IMR-90 (cell line): ENCODE measurements at regions not wholly inside any gene's neighbourhood (a gene's known extent, or its start where the extent isn't known, plus 50 kb on each side); places are given as distances from the start of the nearest gene placed in this dataset.

ENCODE experiments used
- ATAC-seq: fragments of 200-7000 bp; cut with Tn5 transposase; 2 replicates; pipeline ENCODE4 v1.9.1; 2020; ENCODE audit warnings: low read depth, mild to moderate bottlenecking, moderate library complexity
- BruUV-seq: library from RNA; stranded (reverse); fragments of 400-500 nt; replicated peaks from 2 replicates; lab custom pipeline; 2021; lab: Mats Ljungman, UMichigan
- CTCF ChIA-PET: fragments of 300-600 bp; formaldehyde crosslinking; extraction: SDS; loops from one replicate; lab custom pipeline; 2021; ENCODE audit warnings: antibody characterized with exemption; lab: Yijun Ruan, JAX
- POLR2A ChIA-PET: fragments of 300-600 bp; sonication (Branson Sonifier 250); formaldehyde crosslinking; loops from one replicate; lab custom pipeline; 2022; ENCODE audit warnings: antibody characterized with exemption; ENCODE audit not compliant: unreplicated experiment; lab: Charles Lee
- DNase-seq: peaks from one replicate; pipeline ENCODE4 v3.0.0; 2013
- H2AFZ ChIP-seq: replicated peaks from 2 replicates; pipeline ENCODE3; 2013; ENCODE audit warnings: low read length, mild to moderate bottlenecking; ENCODE audit not compliant: poor library complexity
- H2AK5ac ChIP-seq: 2 replicates; pipeline ENCODE4 v1.6.1; 2013; ENCODE audit warnings: low read depth, low read length, inconsistent platforms
- H2AK9ac ChIP-seq: replicated peaks from 2 replicates; pipeline ENCODE3; 2013; ENCODE audit warnings: mild to moderate bottlenecking, low read depth, low read length, moderate library complexity; ENCODE audit not compliant: poor library complexity
- H2BK120ac ChIP-seq: 2 replicates; pipeline ENCODE4 v1.6.1; 2013; ENCODE audit warnings: low read depth, low read length, inconsistent platforms
- H2BK15ac ChIP-seq: 3 replicates; pipeline ENCODE4 v1.6.1; 2013; ENCODE audit warnings: low read depth, low read length, inconsistent platforms
- H2BK20ac ChIP-seq: 2 replicates; pipeline ENCODE4 v1.6.1; 2013; ENCODE audit warnings: low read depth, mild to moderate bottlenecking, inconsistent platforms, low read length, moderate library complexity
- H2BK5ac ChIP-seq: 2 replicates; pipeline ENCODE4 v1.6.1; 2013; ENCODE audit warnings: mild to moderate bottlenecking, low read depth, low read length, inconsistent platforms; ENCODE audit not compliant: poor library complexity, severe bottlenecking
- H3K14ac ChIP-seq: replicated peaks from 2 replicates; pipeline ENCODE4 v1.6.1; 2013; ENCODE audit warnings: low read depth, low read length, inconsistent platforms
- H3K18ac ChIP-seq: 2 replicates; pipeline ENCODE4 v1.6.1; 2013; ENCODE audit warnings: low read depth, low read length, control low read depth
- H3K23ac ChIP-seq: 2 replicates; pipeline ENCODE4 v1.6.1; 2013; ENCODE audit warnings: low read depth, low read length, inconsistent platforms
- H3K27ac ChIP-seq: 2 replicates; pipeline ENCODE4 v1.5.1; 2013; ENCODE audit warnings: mild to moderate bottlenecking, control low read depth, low read length; ENCODE audit not compliant: insufficient read depth
- H3K27me3 ChIP-seq: 2 replicates; pipeline ENCODE4 v1.6.1; 2013; ENCODE audit warnings: low read length; ENCODE audit not compliant: control insufficient read depth, insufficient read depth
- H3K36me3 ChIP-seq: 2 replicates; pipeline ENCODE4 v1.6.1; 2013; ENCODE audit warnings: low read length, mixed read lengths; ENCODE audit not compliant: control insufficient read depth, insufficient read depth
- H3K4ac ChIP-seq: 2 replicates; pipeline ENCODE4 v1.6.1; 2013; ENCODE audit warnings: low read depth, low read length, inconsistent platforms
- H3K4me1 ChIP-seq: 2 replicates; pipeline ENCODE4 v1.6.1; 2013; ENCODE audit warnings: low read length, mixed read lengths; ENCODE audit not compliant: control insufficient read depth, insufficient read depth
- H3K4me2 ChIP-seq: 2 replicates; pipeline ENCODE4 v1.6.1; 2013; ENCODE audit warnings: low read depth, mild to moderate bottlenecking, control low read depth, low read length, moderate library complexity
- H3K4me3 ChIP-seq: 2 replicates; pipeline ENCODE4 v1.5.1; 2013; ENCODE audit warnings: low read depth, mild to moderate bottlenecking, control low read depth, low read length, moderate library complexity; ENCODE audit not compliant: insufficient read depth
- H3K56ac ChIP-seq: 2 replicates; pipeline ENCODE4 v1.6.1; 2013; ENCODE audit warnings: low read length, inconsistent platforms; ENCODE audit not compliant: insufficient read depth; ENCODE audit errors: extremely low read depth
- H3K79me1 ChIP-seq, 2 experiments: 2 replicates each; pipeline ENCODE4 v1.6.1; 2013; ENCODE audit warnings: low read length in 2 of 2, inconsistent platforms in 1 of 2, low read depth in 1 of 2
- H3K9ac ChIP-seq: 2 replicates; pipeline ENCODE4 v1.6.1; 2013; ENCODE audit warnings: low read depth, low read length, control low read depth
- H3K9me1 ChIP-seq: 2 replicates; pipeline ENCODE4 v1.6.1; 2013; ENCODE audit warnings: low read length, inconsistent platforms; ENCODE audit not compliant: insufficient read depth
- H3K9me3 ChIP-seq: 2 replicates; pipeline ENCODE4 v1.6.1; 2013; ENCODE audit warnings: low read length; ENCODE audit not compliant: control insufficient read depth, insufficient read depth
- H4K20me1 ChIP-seq: 2 replicates; pipeline ENCODE4 v1.6.1; 2013; ENCODE audit warnings: low read length, inconsistent platforms; ENCODE audit not compliant: insufficient read depth
- H4K5ac ChIP-seq: 2 replicates; pipeline ENCODE4 v1.6.1; 2013; ENCODE audit warnings: mild to moderate bottlenecking, low read depth, low read length, control low read depth
- H4K8ac ChIP-seq, 2 experiments: 2 replicates each; pipeline ENCODE4 v1.6.1; 2013; ENCODE audit warnings: low read depth in 2 of 2, low read length in 2 of 2, control low read depth in 1 of 2, inconsistent platforms in 1 of 2
- H4K91ac ChIP-seq: 2 replicates; pipeline ENCODE4 v1.6.1; 2013; ENCODE audit warnings: low read depth, low read length, inconsistent platforms; ENCODE audit not compliant: insufficient read depth
- CHD1 ChIP-seq: IDR thresholded peaks from 2 replicates; pipeline ENCODE4 v1.6.1; 2012; ENCODE audit warnings: low read depth, low read length, improper control_type of control experiment
- MAFK ChIP-seq: IDR thresholded peaks from 2 replicates; pipeline ENCODE4 v1.6.1; 2012; ENCODE audit warnings: low read depth, low read length, improper control_type of control experiment
- MAZ ChIP-seq: IDR thresholded peaks from 2 replicates; pipeline ENCODE4 v1.6.1; 2012; ENCODE audit warnings: low read depth, mild to moderate bottlenecking, low read length, improper control_type of control experiment, moderate library complexity, borderline replicate concordance
- MXI1 ChIP-seq: IDR thresholded peaks from 2 replicates; pipeline ENCODE4 v1.6.1; 2012; ENCODE audit warnings: low read depth, mild to moderate bottlenecking, low read length, moderate library complexity, borderline replicate concordance
- NFE2L2 ChIP-seq: fragments of 150-350 bp; IDR thresholded peaks from 2 replicates; pipeline ENCODE4 v1.6.1; 2016; ENCODE audit warnings: low read depth, mild to moderate bottlenecking, low read length
- POLR2A ChIP-seq: IDR thresholded peaks from 2 replicates; pipeline ENCODE4 v1.6.1; 2012; ENCODE audit warnings: mild to moderate bottlenecking, low read depth, low read length
- RAD21 ChIP-seq: IDR thresholded peaks from 2 replicates; pipeline ENCODE4 v1.6.1; 2012; ENCODE audit warnings: low read length, improper control_type of control experiment
- RCOR1 ChIP-seq: IDR thresholded peaks from 2 replicates; pipeline ENCODE4 v1.6.1; 2012; ENCODE audit warnings: mild to moderate bottlenecking, low read length, improper control_type of control experiment; ENCODE audit not compliant: insufficient replicate concordance
- RFX5 ChIP-seq: IDR thresholded peaks from 2 replicates; pipeline ENCODE4 v1.8.0; 2012; ENCODE audit warnings: low read depth, mild to moderate bottlenecking, low read length, moderate library complexity
- SMC3 ChIP-seq: fragments of 150-350 bp; IDR thresholded peaks from 2 replicates; pipeline ENCODE4 v1.6.1; 2016; ENCODE audit warnings: low read depth, mild to moderate bottlenecking, antibody characterized with exemption, low read length, moderate library complexity
- USF2 ChIP-seq: fragments of 150-350 bp; IDR thresholded peaks from 2 replicates; pipeline ENCODE4 v1.6.1; 2017; ENCODE audit warnings: mild to moderate bottlenecking, antibody characterized with exemption, low read length, low read depth
- WGBS, 2 experiments: methylation state at CpG; one replicate each; pipeline versions ENCODE4 v1.1.5 to v1.1.7; 2013; ENCODE audit warnings: missing lambda C conversion rate in 2 of 2; ENCODE audit not compliant: insufficient read length in 1 of 2; ENCODE audit errors: extremely low coverage in 2 of 2; 5-methylcytosine and 5-hydroxymethylcytosine counted together
- dilution Hi-C: fragments of 300-500 bp; cut with HindIII; formaldehyde crosslinking; loops from one replicate; pipeline ENCODE4 v1.14.3; 2018; ENCODE audit warnings: low sequenced_read_pairs; ENCODE audit not compliant: unreplicated experiment
- in situ Hi-C: fragments of 300-500 bp; cut with MboI; formaldehyde crosslinking; loops from 3 replicates; pipeline ENCODE4 v1.14.3; 2019; ENCODE audit warnings: low sequenced_read_pairs, inconsistent platforms, mixed read lengths
- intact Hi-C: fragments of 100-400 bp; cut with micrococcal nuclease; formaldehyde crosslinking; loops from 2 replicates; pipeline ENCODE4 v1.10.0; 2022
- TF ChIP-seq, protein P1 (sequence below): conservative IDR thresholded peaks from 2 replicates; pipeline ENCODE4 v1.5.1; 2012; ENCODE audit warnings: mild to moderate bottlenecking, low read depth, low read length, improper control_type of control experiment
- TF ChIP-seq, protein P2 (sequence below): fragments of 150-350 bp; IDR thresholded peaks from 2 replicates; pipeline ENCODE4 v1.6.1; 2016; ENCODE audit warnings: low read depth, mild to moderate bottlenecking, low read length, moderate library complexity, borderline replicate concordance

DNA sequence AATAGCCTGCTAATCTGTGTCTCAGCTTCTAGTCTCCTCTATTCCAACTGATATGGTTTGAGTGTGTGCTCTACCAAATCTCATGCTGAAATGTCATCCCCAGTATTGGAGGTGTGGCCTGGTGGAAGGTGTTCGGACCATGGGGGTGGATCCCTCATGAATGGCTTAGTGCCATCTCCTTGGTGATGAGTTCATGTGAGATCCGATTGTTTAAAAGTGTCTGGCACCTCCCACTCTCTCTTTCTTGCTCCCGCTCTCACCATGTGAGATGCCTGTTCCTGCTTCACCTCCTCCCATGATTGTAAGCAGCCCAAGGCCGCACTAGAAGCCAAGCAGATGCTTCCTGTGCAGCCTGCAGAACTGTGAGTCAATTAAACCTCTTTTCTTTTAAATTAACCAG, 73.5 kb upstream of the CAMK1G start:
- H2AK5ac ChIP-seq, result no peak overlapping the region
- no peak overlapping the region for H2BK5ac ChIP-seq
- intact Hi-C loops, result no loop called here
- no peak overlapping the region for H2BK15ac ChIP-seq
- H2BK120ac ChIP-seq, result no peak overlapping the region
- H3K4me3 ChIP-seq, result no peak overlapping the region
- no peak for TF ChIP-seq RCOR1
- TF ChIP-seq RFX5, result no peak
- no peak for TF ChIP-seq RAD21
- no peak for TF ChIP-seq SMC3
- no peak for TF ChIP-seq CHD1
- no peak for TF ChIP-seq NFE2L2
- TF ChIP-seq, protein P1, sequence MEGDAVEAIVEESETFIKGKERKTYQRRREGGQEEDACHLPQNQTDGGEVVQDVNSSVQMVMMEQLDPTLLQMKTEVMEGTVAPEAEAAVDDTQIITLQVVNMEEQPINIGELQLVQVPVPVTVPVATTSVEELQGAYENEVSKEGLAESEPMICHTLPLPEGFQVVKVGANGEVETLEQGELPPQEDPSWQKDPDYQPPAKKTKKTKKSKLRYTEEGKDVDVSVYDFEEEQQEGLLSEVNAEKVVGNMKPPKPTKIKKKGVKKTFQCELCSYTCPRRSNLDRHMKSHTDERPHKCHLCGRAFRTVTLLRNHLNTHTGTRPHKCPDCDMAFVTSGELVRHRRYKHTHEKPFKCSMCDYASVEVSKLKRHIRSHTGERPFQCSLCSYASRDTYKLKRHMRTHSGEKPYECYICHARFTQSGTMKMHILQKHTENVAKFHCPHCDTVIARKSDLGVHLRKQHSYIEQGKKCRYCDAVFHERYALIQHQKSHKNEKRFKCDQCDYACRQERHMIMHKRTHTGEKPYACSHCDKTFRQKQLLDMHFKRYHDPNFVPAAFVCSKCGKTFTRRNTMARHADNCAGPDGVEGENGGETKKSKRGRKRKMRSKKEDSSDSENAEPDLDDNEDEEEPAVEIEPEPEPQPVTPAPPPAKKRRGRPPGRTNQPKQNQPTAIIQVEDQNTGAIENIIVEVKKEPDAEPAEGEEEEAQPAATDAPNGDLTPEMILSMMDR, result no peak
- TF ChIP-seq, protein P2, sequence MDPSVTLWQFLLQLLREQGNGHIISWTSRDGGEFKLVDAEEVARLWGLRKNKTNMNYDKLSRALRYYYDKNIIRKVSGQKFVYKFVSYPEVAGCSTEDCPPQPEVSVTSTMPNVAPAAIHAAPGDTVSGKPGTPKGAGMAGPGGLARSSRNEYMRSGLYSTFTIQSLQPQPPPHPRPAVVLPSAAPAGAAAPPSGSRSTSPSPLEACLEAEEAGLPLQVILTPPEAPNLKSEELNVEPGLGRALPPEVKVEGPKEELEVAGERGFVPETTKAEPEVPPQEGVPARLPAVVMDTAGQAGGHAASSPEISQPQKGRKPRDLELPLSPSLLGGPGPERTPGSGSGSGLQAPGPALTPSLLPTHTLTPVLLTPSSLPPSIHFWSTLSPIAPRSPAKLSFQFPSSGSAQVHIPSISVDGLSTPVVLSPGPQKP, result no peak
- TF ChIP-seq USF2, result no peak
- no peak for TF ChIP-seq POLR2A
- TF ChIP-seq MAZ, result no peak
- TF ChIP-seq MXI1, result no peak
- TF ChIP-seq MAFK, result no peak
- no peak overlapping the region for H2AK9ac ChIP-seq
- no peak overlapping the region for H3K4ac ChIP-seq
- no peaks in the 10 kb centered on the region for H3K36me3 ChIP-seq
- no peaks in the 10 kb centered on the region for H3K9me3 ChIP-seq
- no peaks in the 10 kb centered on the region for H3K9me1 ChIP-seq
- no peaks in the 10 kb centered on the region for H3K79me1 ChIP-seq
- no peak overlapping the region for H3K23ac ChIP-seq
- ChIA-PET CTCF (interaction anchor here (1.0 kb wide), 1 partner anchor 341 kb away, joined by 3 read pairs; no protein-coding TSS in a partner anchor), POLR2A (no interaction called here)
- H3K27ac ChIP-seq, result no peak overlapping the region
- DNase-seq (no peak), ATAC-seq (no peak)
- H2AFZ ChIP-seq, result no peak overlapping the region
- BruUV-seq, result no TSS peak
- no peak overlapping the region for H2BK20ac ChIP-seq
- H3K18ac ChIP-seq, result no peak overlapping the region
- H3K9ac ChIP-seq, result no peak overlapping the region
- H3K27me3 ChIP-seq, result peaks cover 2% of the 10 kb centered on the region; the same call in 1 of the 2 replicates
- 83% methylated on average over 2 of the region's 4 CpGs; no CpG with 5 or more reads in 1 of the 2 experiments for WGBS, 2 experiments
- no peak overlapping the region for H4K8ac ChIP-seq
- no peaks in the 10 kb centered on the region for H4K20me1 ChIP-seq
- H3K4me2 ChIP-seq, result no peak overlapping the region
- H3K56ac ChIP-seq, result no peak overlapping the region
- H4K91ac ChIP-seq, result no peak overlapping the region
- in situ Hi-C loops, result no loop called here
- no peak overlapping the region for H4K5ac ChIP-seq
- no peaks in the 10 kb centered on the region; the same call in 1 of the 2 replicates for H3K4me1 ChIP-seq
- dilution Hi-C loops, result no loop called here
- no peak overlapping the region for H3K14ac ChIP-seq
